Stimulated activated naive CD8-positive, alpha-beta T cell treated with anti-CD3 and anti-CD28 coated beads, Interleukin-15, Interleukin-2, amounts not matched to agents 100 ng/mL and 50 ng/mL, for 24 hours (primary cell): ENCODE measurements at regions not wholly inside any gene's neighbourhood (a gene's known extent, or its start where the extent isn't known, plus 50 kb on each side); places are given as distances from the start of the nearest gene placed in this dataset.

Source experiments
- H3K27ac Mint-ChIP-seq: one replicate; pipeline ENCODE4 v1.8.0; 2021; ENCODE audit warnings: mild to moderate bottlenecking, mixed read lengths
- H3K27me3 Mint-ChIP-seq: one replicate; pipeline ENCODE4 v1.8.0; 2021; ENCODE audit warnings: mixed read lengths
- H3K36me3 Mint-ChIP-seq: one replicate; pipeline ENCODE4 v1.8.0; 2021; ENCODE audit warnings: low read depth, mixed read lengths
- H3K4me1 Mint-ChIP-seq: one replicate; pipeline ENCODE4 v1.8.0; 2021; ENCODE audit warnings: low read depth, mixed read lengths
- H3K4me3 Mint-ChIP-seq: one replicate; pipeline ENCODE4 v1.8.0; 2021; ENCODE audit warnings: mild to moderate bottlenecking, mixed read lengths
- H3K9me3 Mint-ChIP-seq: one replicate; pipeline ENCODE4 v1.8.0; 2021; ENCODE audit warnings: mixed read lengths

- peaks cover 3% of the 10 kb centered on the region for H3K9me3 Mint-ChIP-seq
- H3K4me1 Mint-ChIP-seq = no peaks in the 10 kb centered on the region
- H3K27me3 Mint-ChIP-seq = no peaks in the 10 kb centered on the region
- no peak overlapping the region for H3K27ac Mint-ChIP-seq
- no peaks in the 10 kb centered on the region for H3K36me3 Mint-ChIP-seq
- no peak overlapping the region for H3K4me3 Mint-ChIP-seq
Measured at GRCh38 chr2:14684516-14684915, 52.0 kb downstream of the LRATD1 start.

- no peak overlapping the region for H3K27ac Mint-ChIP-seq
- H3K4me3 Mint-ChIP-seq = no peak overlapping the region
- no peaks in the 10 kb centered on the region for H3K36me3 Mint-ChIP-seq
- no peaks in the 10 kb centered on the region for H3K27me3 Mint-ChIP-seq
- H3K4me1 Mint-ChIP-seq = no peaks in the 10 kb centered on the region
- H3K9me3 Mint-ChIP-seq = peaks cover 12% of the 10 kb centered on the region
Measured at GRCh38 chr2:14690926-14691325, 58.4 kb downstream of the LRATD1 start.

- Mint-ChIP-seq H3K4me3 (no peak overlapping the region), H3K4me1 (no peaks in the 10 kb centered on the region), H3K9me3 (peaks cover 11% of the 10 kb centered on the region), H3K27me3 (no peaks in the 10 kb centered on the region), H3K27ac (no peak overlapping the region), H3K36me3 (no peaks in the 10 kb centered on the region)
Measured at GRCh38 chr2:14693874-14694273, 61.4 kb downstream of the LRATD1 start.

GRCh38 chr2:14700753-14701152 lies 68.2 kb downstream of the LRATD1 start:
- Mint-ChIP-seq H3K4me1 (no peaks in the 10 kb centered on the region), H3K36me3 (no peaks in the 10 kb centered on the region), H3K4me3 (no peak overlapping the region), H3K27ac (no peak overlapping the region), H3K9me3 (peaks cover 3% of the 10 kb centered on the region), H3K27me3 (no peaks in the 10 kb centered on the region)

- H3K9me3 Mint-ChIP-seq = peaks cover 6% of the 10 kb centered on the region
- H3K27me3 Mint-ChIP-seq = no peaks in the 10 kb centered on the region
- H3K4me1 Mint-ChIP-seq = no peaks in the 10 kb centered on the region
- H3K27ac Mint-ChIP-seq = no peak overlapping the region
- no peaks in the 10 kb centered on the region for H3K36me3 Mint-ChIP-seq
- no peak overlapping the region for H3K4me3 Mint-ChIP-seq
Measured at GRCh38 chr2:14702258-14702657, 69.7 kb downstream of the LRATD1 start.

GRCh38 chr2:14706201-14706600 lies 73.7 kb downstream of the LRATD1 start:
- H3K9me3 Mint-ChIP-seq = peaks cover 6% of the 10 kb centered on the region
- no peaks in the 10 kb centered on the region for H3K27me3 Mint-ChIP-seq
- no peak overlapping the region for H3K27ac Mint-ChIP-seq
- no peaks in the 10 kb centered on the region for H3K4me1 Mint-ChIP-seq
- no peaks in the 10 kb centered on the region for H3K36me3 Mint-ChIP-seq
- no peak overlapping the region for H3K4me3 Mint-ChIP-seq

- H3K4me3 Mint-ChIP-seq = no peak overlapping the region
- no peaks in the 10 kb centered on the region for H3K27me3 Mint-ChIP-seq
- no peaks in the 10 kb centered on the region for H3K4me1 Mint-ChIP-seq
- no peak overlapping the region for H3K27ac Mint-ChIP-seq
- H3K36me3 Mint-ChIP-seq = no peaks in the 10 kb centered on the region
- H3K9me3 Mint-ChIP-seq = no peaks in the 10 kb centered on the region
Measured at GRCh38 chr2:14712111-14712510, 79.6 kb downstream of the LRATD1 start.

- Mint-ChIP-seq H3K4me1 (no peaks in the 10 kb centered on the region), H3K36me3 (no peaks in the 10 kb centered on the region), H3K27ac (no peak overlapping the region), H3K27me3 (no peaks in the 10 kb centered on the region), H3K9me3 (no peaks in the 10 kb centered on the region), H3K4me3 (no peak overlapping the region)
Measured at GRCh38 chr2:14713248-14713647, 80.7 kb downstream of the LRATD1 start.

GRCh38 chr2:14715600-14715999 lies 83.1 kb downstream of the LRATD1 start:
- Mint-ChIP-seq H3K27me3 (no peaks in the 10 kb centered on the region), H3K9me3 (no peaks in the 10 kb centered on the region), H3K27ac (no peak overlapping the region), H3K4me3 (no peak overlapping the region), H3K4me1 (no peaks in the 10 kb centered on the region), H3K36me3 (no peaks in the 10 kb centered on the region)

- Mint-ChIP-seq H3K4me1 (no peaks in the 10 kb centered on the region), H3K27ac (no peak overlapping the region), H3K9me3 (no peaks in the 10 kb centered on the region), H3K4me3 (no peak overlapping the region), H3K36me3 (no peaks in the 10 kb centered on the region), H3K27me3 (no peaks in the 10 kb centered on the region)
Measured at GRCh38 chr2:14716319-14716718, 83.8 kb downstream of the LRATD1 start.

- Mint-ChIP-seq H3K36me3 (no peaks in the 10 kb centered on the region), H3K27me3 (no peaks in the 10 kb centered on the region), H3K4me1 (no peaks in the 10 kb centered on the region), H3K27ac (no peak overlapping the region), H3K4me3 (no peak overlapping the region), H3K9me3 (no peaks in the 10 kb centered on the region)
Measured at GRCh38 chr2:14717131-14717530, 84.6 kb downstream of the LRATD1 start.

GRCh38 chr2:14720319-14720718 lies 87.8 kb downstream of the LRATD1 start:
- H3K27me3 Mint-ChIP-seq = no peaks in the 10 kb centered on the region
- no peak overlapping the region for H3K27ac Mint-ChIP-seq
- H3K4me3 Mint-ChIP-seq = no peak overlapping the region
- H3K36me3 Mint-ChIP-seq = no peaks in the 10 kb centered on the region
- H3K4me1 Mint-ChIP-seq = no peaks in the 10 kb centered on the region
- H3K9me3 Mint-ChIP-seq = no peaks in the 10 kb centered on the region

- Mint-ChIP-seq H3K9me3 (no peaks in the 10 kb centered on the region), H3K27me3 (no peaks in the 10 kb centered on the region), H3K36me3 (no peaks in the 10 kb centered on the region), H3K4me3 (no peak overlapping the region), H3K4me1 (no peaks in the 10 kb centered on the region), H3K27ac (no peak overlapping the region)
Measured at GRCh38 chr2:14720739-14721138, 88.2 kb downstream of the LRATD1 start.

GRCh38 chr2:14722904-14723570 lies 90.5 kb downstream of the LRATD1 start:
- Mint-ChIP-seq H3K9me3 (no peaks in the 10 kb centered on the region), H3K27ac (no peak overlapping the region), H3K27me3 (no peaks in the 10 kb centered on the region), H3K4me3 (no peak overlapping the region), H3K36me3 (no peaks in the 10 kb centered on the region), H3K4me1 (no peaks in the 10 kb centered on the region)

GRCh38 chr2:14723684-14724083 lies 91.2 kb downstream of the LRATD1 start:
- Mint-ChIP-seq H3K36me3 (no peaks in the 10 kb centered on the region), H3K4me3 (no peak overlapping the region), H3K9me3 (no peaks in the 10 kb centered on the region), H3K4me1 (no peaks in the 10 kb centered on the region), H3K27ac (no peak overlapping the region), H3K27me3 (no peaks in the 10 kb centered on the region)

GRCh38 chr2:14735696-14736095 lies 103.2 kb downstream of the LRATD1 start:
- Mint-ChIP-seq H3K4me1 (no peaks in the 10 kb centered on the region), H3K27ac (no peak overlapping the region), H3K36me3 (no peaks in the 10 kb centered on the region), H3K9me3 (no peaks in the 10 kb centered on the region), H3K4me3 (no peak overlapping the region), H3K27me3 (no peaks in the 10 kb centered on the region)
